Activated CD8-positive, alpha-beta T cell treated with anti-CD3 and anti-CD28 coated beads for 36 hours (primary cell): ENCODE measurements at regions not wholly inside any gene's neighbourhood (a gene's known extent, or its start where the extent isn't known, plus 50 kb on each side); places are given as distances from the start of the nearest gene placed in this dataset.

ENCODE experiments used
- ATAC-seq: fragments of 200-7000 bp; cut with Tn5 transposase; one replicate; pipeline ENCODE4 v1.10.0; 2021; ENCODE audit warnings: mild to moderate bottlenecking, moderate library complexity
- CTCF ChIA-PET: fragments of 350-600 bp; sonication (Branson Sonifier 250); formaldehyde crosslinking; loops from one replicate; lab custom pipeline; 2021; ENCODE audit warnings: antibody characterized with exemption; lab: Charles Lee
- POLR2A ChIA-PET: fragments of 350-600 bp; sonication (Branson Sonifier 250); formaldehyde crosslinking; loops from one replicate; lab custom pipeline; 2021; ENCODE audit warnings: antibody characterized with exemption; lab: Charles Lee
- DNase-seq: peaks from one replicate; pipeline ENCODE4 v3.0.0-alpha.2; 2020
- H3K27ac Mint-ChIP-seq: one replicate; pipeline ENCODE4 v1.8.0; 2021; ENCODE audit warnings: mild to moderate bottlenecking, mixed read lengths
- H3K27me3 Mint-ChIP-seq: one replicate; pipeline ENCODE4 v1.8.0; 2021; ENCODE audit warnings: mixed read lengths
- H3K36me3 Mint-ChIP-seq: one replicate; pipeline ENCODE4 v1.8.0; 2021; ENCODE audit warnings: low read depth, mixed read lengths
- H3K4me1 Mint-ChIP-seq: one replicate; pipeline ENCODE4 v1.8.0; 2021; ENCODE audit warnings: low read depth, mixed read lengths
- H3K4me3 Mint-ChIP-seq: one replicate; pipeline ENCODE4 v1.8.0; 2021; ENCODE audit warnings: mild to moderate bottlenecking, moderate library complexity, mixed read lengths
- H3K9me3 Mint-ChIP-seq: one replicate; pipeline ENCODE4 v1.8.0; 2021; ENCODE audit warnings: mixed read lengths
- intact Hi-C: fragments of 100-400 bp; cut with micrococcal nuclease; formaldehyde crosslinking; loops from one replicate; pipeline ENCODE4 v1.10.0; 2022
- TF ChIP-seq, protein P1 (sequence below): fragments of 200-600 bp; IDR thresholded peaks from one replicate; pipeline ENCODE4 v1.8.0; 2022; ENCODE audit warnings: antibody characterized with exemption, mild to moderate bottlenecking

DNA sequence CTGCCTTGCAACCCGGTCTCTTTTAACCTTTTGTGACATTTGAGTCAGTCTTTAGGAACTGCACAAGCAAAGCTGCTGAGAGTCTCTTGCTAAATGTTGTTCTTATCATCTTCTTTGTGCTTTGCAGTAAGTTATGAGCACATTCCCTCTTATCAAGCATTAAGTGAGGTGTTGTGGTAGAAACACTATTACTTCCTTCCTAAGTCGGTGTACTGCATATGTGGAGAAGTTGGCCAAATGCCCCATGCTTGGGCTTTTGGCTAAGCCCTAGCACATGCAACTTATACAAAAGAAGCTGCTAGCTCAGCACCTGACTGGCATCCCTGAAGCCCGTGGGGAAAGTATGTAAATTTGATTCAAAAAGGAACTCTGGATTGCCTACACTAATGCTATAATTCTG, 136.5 kb upstream of the RBMS3 start:
- Mint-ChIP-seq H3K4me1 (no peaks in the 10 kb centered on the region), H3K27ac (no peak overlapping the region), H3K9me3 (no peaks in the 10 kb centered on the region), H3K36me3 (no peaks in the 10 kb centered on the region), H3K4me3 (no peak overlapping the region), H3K27me3 (no peaks in the 10 kb centered on the region)
- DNase-seq (no peak), ATAC-seq (no peak)
- ChIA-PET CTCF (no interaction called here), POLR2A (no interaction called here)
- TF ChIP-seq, protein P1, sequence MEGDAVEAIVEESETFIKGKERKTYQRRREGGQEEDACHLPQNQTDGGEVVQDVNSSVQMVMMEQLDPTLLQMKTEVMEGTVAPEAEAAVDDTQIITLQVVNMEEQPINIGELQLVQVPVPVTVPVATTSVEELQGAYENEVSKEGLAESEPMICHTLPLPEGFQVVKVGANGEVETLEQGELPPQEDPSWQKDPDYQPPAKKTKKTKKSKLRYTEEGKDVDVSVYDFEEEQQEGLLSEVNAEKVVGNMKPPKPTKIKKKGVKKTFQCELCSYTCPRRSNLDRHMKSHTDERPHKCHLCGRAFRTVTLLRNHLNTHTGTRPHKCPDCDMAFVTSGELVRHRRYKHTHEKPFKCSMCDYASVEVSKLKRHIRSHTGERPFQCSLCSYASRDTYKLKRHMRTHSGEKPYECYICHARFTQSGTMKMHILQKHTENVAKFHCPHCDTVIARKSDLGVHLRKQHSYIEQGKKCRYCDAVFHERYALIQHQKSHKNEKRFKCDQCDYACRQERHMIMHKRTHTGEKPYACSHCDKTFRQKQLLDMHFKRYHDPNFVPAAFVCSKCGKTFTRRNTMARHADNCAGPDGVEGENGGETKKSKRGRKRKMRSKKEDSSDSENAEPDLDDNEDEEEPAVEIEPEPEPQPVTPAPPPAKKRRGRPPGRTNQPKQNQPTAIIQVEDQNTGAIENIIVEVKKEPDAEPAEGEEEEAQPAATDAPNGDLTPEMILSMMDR = no peak
- intact Hi-C loops = no loop called here

DNA sequence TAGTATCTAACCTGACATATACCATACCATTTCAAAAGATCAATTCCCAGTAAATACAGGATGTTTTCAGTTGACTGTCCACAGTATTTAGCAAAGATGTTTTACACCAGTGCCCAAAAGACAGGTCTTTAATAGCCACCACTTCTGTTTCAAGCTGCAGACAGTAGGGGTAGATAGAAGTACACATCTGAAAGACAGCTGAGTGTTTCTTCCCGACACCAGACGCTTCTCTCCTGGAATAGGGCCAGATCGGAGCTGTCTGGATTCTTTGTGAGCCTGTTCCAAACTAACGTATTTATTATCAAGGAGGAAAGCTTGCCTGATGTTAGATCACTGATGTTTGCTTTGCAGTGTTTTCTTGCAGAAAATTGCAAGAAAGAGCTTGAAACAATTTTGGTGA, 136.1 kb upstream of the RBMS3 start:
- H3K27ac Mint-ChIP-seq = no peak overlapping the region
- H3K4me3 Mint-ChIP-seq = no peak overlapping the region
- H3K36me3 Mint-ChIP-seq = no peaks in the 10 kb centered on the region
- H3K27me3 Mint-ChIP-seq = no peaks in the 10 kb centered on the region
- ChIA-PET CTCF (no interaction called here), POLR2A (no interaction called here)
- no peaks in the 10 kb centered on the region for H3K4me1 Mint-ChIP-seq
- TF ChIP-seq, protein P1 = no peak
- ATAC-seq (no peak), DNase-seq (no peak)
- no peaks in the 10 kb centered on the region for H3K9me3 Mint-ChIP-seq
- intact Hi-C loops = no loop called here

DNA sequence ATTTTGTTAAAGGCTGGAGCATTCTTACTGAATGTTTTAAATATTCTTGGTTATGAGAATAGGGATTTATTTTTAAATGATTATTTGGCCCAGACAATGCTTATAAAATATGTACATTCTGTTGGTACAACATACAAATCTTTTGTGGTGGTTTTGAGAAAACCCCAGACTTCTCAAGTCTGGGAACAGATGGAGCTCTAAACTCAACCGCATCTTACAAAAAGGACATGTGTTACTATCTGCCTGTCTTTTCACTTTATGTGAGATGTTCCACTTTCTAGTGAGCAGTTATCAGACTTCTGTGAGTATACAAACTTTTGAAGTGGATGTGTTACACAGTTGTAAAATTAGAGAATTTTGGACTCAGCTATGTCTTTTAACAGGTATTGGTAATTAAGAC, 135.5 kb upstream of the RBMS3 start:
- ATAC-seq (no peak), DNase-seq (no peak)
- intact Hi-C loops = no loop called here
- no peak overlapping the region for H3K27ac Mint-ChIP-seq
- H3K4me3 Mint-ChIP-seq = no peak overlapping the region
- TF ChIP-seq, protein P1 = no peak
- H3K27me3 Mint-ChIP-seq = no peaks in the 10 kb centered on the region
- POLR2A ChIA-PET = no interaction called here
- no peaks in the 10 kb centered on the region for H3K4me1 Mint-ChIP-seq
- H3K36me3 Mint-ChIP-seq = no peaks in the 10 kb centered on the region
- no peaks in the 10 kb centered on the region for H3K9me3 Mint-ChIP-seq
- CTCF ChIA-PET = no interaction called here

DNA sequence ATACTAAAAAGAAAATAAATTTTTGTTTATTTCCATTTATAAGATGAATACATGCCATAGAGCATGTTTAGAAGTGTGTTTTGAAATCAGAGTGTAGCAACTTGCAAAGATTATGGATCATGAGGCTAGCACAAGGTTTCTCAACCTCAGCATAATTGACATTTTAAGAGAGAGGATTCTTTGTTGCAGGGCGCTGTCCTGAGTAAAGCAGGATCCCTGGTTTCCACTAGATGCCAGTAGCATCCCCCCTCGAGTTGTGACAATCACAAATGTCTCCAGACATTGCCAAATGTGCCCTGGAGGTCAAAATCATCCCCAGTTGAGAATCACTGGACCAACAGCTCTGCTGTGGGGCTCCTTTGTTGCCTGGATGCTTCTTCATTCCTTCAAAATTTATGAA, 128.5 kb upstream of the RBMS3 start:
- ATAC-seq (no peak), DNase-seq (no peak)
- POLR2A ChIA-PET = no interaction called here
- TF ChIP-seq, protein P1 = no peak
- no peak overlapping the region for H3K27ac Mint-ChIP-seq
- no peaks in the 10 kb centered on the region for H3K9me3 Mint-ChIP-seq
- intact Hi-C loops = no loop called here
- H3K36me3 Mint-ChIP-seq = no peaks in the 10 kb centered on the region
- peaks cover 11% of the 10 kb centered on the region for H3K4me1 Mint-ChIP-seq
- H3K4me3 Mint-ChIP-seq = no peak overlapping the region
- CTCF ChIA-PET = no interaction called here
- no peaks in the 10 kb centered on the region for H3K27me3 Mint-ChIP-seq

DNA sequence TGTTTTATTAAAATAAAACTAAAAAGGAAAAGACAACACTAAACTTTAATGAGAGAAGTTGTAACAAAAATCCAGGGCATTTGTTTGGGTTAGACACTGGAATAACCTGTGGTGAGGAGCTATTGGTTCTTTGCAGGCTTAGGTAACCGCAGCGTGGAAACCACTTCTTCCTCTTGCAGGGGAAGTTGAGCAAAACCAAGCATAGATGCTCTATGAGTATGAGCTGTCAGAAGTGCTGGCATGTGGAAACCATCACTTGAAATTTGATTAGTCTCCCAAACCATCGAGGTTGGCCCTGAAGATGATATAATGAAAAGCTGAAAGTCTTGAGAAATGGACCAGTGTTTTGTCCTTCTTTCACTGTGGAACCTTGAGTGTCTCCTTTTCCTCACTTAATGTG, 127.1 kb upstream of the RBMS3 start:
- intact Hi-C loops = no loop called here
- peak; percentile 72 for ATAC-seq
- Mint-ChIP-seq H3K36me3 (no peaks in the 10 kb centered on the region), H3K27ac (no peak overlapping the region), H3K9me3 (no peaks in the 10 kb centered on the region), H3K4me1 (peaks cover 11% of the 10 kb centered on the region), H3K4me3 (no peak overlapping the region), H3K27me3 (no peaks in the 10 kb centered on the region)
- POLR2A ChIA-PET = no interaction called here
- peak; percentile 70 for DNase-seq
- TF ChIP-seq, protein P1 = no peak
- CTCF ChIA-PET = no interaction called here
